HG03442 (cell line): ENCODE measurements at regions not wholly inside any gene's neighbourhood (a gene's known extent, or its start where the extent isn't known, plus 50 kb on each side); places are given as distances from the start of the nearest gene placed in this dataset.
"Not testable (repeated sequence)": the region's sequence is repeated elsewhere in the genome, so short reads cannot be mapped to it uniquely, and the experiment has no call there.

Source experiments
- ATAC-seq: cut with Tn5 transposase; IDR thresholded peaks from one replicate; pipeline ENCODE4 v1.9.1; 2021; ENCODE audit warnings: mild to moderate bottlenecking, moderate library complexity; ENCODE audit not compliant: unreplicated experiment

GRCh38 chr1:90357995-90358394 is 359.1 kb downstream of the BARHL2 start:
- ATAC-seq: peak; percentile 76

- no peak for ATAC-seq
These were observed 360.1 kb downstream of the BARHL2 start for GRCh38 chr1:90356991-90357390.

- no peak for ATAC-seq
These were observed 361.0 kb downstream of the BARHL2 start for GRCh38 chr1:90356101-90356500.

- no peak for ATAC-seq
These were observed 359.8 kb downstream of the ZNF326 start for GRCh38 chr1:90354704-90355103.

- ATAC-seq: no peak
These were observed 356.1 kb downstream of the ZNF326 start for GRCh38 chr1:90351019-90351418.

GRCh38 chr1:90349510-90349909 is 354.6 kb downstream of the ZNF326 start:
- ATAC-seq: no peak

GRCh38 chr1:90348934-90349333 is 354.0 kb downstream of the ZNF326 start:
- ATAC-seq: no peak

GRCh38 chr1:90348459-90348858 is 353.5 kb downstream of the ZNF326 start:
- not testable (repeated sequence) for ATAC-seq

- no peak for ATAC-seq
These were observed 352.5 kb downstream of the ZNF326 start for GRCh38 chr1:90347366-90347765.

GRCh38 chr1:90346757-90347156 is 351.8 kb downstream of the ZNF326 start:
- ATAC-seq: no peak

- ATAC-seq: no peak
These were observed 351.4 kb downstream of the ZNF326 start for GRCh38 chr1:90346349-90346748.

- no peak for ATAC-seq
These were observed 350.2 kb downstream of the ZNF326 start for GRCh38 chr1:90344963-90345730.

- ATAC-seq: no peak
These were observed 346.6 kb downstream of the ZNF326 start for GRCh38 chr1:90341516-90341915.

GRCh38 chr1:90340606-90341005 is 345.7 kb downstream of the ZNF326 start:
- ATAC-seq: no peak

GRCh38 chr1:90339811-90340210 is 344.9 kb downstream of the ZNF326 start:
- no peak for ATAC-seq

GRCh38 chr1:90336552-90337324 is 341.8 kb downstream of the ZNF326 start:
- ATAC-seq: no peak

- no peak for ATAC-seq
These were observed 340.6 kb downstream of the ZNF326 start for GRCh38 chr1:90335558-90335957.

GRCh38 chr1:90334137-90334536 is 339.2 kb downstream of the ZNF326 start:
- ATAC-seq: no peak

GRCh38 chr1:90325168-90325567 is 330.3 kb downstream of the ZNF326 start:
- ATAC-seq: no peak

- ATAC-seq: no peak
These were observed 327.3 kb downstream of the ZNF326 start for GRCh38 chr1:90322186-90322585.

GRCh38 chr1:90319918-90320317 is 325.0 kb downstream of the ZNF326 start:
- ATAC-seq: no peak

GRCh38 chr1:90318431-90318830 is 323.5 kb downstream of the ZNF326 start:
- ATAC-seq: no peak
